ENCODE measurements at regions not wholly inside any gene's neighbourhood (a gene's known extent, or its start where the extent isn't known, plus 50 kb on each side); places are given as distances from the start of the nearest gene placed in this dataset.
"Not testable (repeated sequence)": the region's sequence is repeated elsewhere in the genome, so short reads cannot be mapped to it uniquely, and the experiment has no call there.

DNA sequence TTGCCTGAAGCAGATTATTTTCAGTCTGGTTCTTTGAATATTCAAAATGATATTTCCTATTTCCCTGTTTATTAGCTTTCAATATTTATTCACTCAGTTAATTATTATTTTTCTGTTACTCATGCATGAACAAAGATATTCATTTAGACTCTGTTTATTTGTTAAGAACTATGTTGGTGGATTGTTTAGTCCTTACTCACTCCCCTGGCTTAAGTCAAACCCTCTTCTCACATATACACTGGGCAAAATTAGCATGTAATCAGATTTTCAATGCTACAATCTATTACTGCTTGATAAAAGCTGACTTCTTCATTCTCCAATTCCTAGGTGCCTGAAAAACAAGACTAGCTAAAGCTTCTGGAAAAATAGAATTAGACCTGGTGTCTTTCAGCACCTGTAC lies 335.8 kb downstream of the FAT4 start:
- H3K4me3 ChIP-seq (replicated peaks; ENCODE audit: insufficient read depth, low read length), result no peak overlapping the region
- no peak overlapping the region for H3K27ac ChIP-seq (replicated peaks)
- H3K27me3 ChIP-seq (ENCODE audit: insufficient read depth, poor library complexity, severe bottlenecking), result no peaks in the 10 kb centered on the region
- no peak for TF ChIP-seq POLR2AphosphoS5 (IDR thresholded peaks at IDR 0.05; ENCODE audit: low read depth)
- TF ChIP-seq, protein P1, sequence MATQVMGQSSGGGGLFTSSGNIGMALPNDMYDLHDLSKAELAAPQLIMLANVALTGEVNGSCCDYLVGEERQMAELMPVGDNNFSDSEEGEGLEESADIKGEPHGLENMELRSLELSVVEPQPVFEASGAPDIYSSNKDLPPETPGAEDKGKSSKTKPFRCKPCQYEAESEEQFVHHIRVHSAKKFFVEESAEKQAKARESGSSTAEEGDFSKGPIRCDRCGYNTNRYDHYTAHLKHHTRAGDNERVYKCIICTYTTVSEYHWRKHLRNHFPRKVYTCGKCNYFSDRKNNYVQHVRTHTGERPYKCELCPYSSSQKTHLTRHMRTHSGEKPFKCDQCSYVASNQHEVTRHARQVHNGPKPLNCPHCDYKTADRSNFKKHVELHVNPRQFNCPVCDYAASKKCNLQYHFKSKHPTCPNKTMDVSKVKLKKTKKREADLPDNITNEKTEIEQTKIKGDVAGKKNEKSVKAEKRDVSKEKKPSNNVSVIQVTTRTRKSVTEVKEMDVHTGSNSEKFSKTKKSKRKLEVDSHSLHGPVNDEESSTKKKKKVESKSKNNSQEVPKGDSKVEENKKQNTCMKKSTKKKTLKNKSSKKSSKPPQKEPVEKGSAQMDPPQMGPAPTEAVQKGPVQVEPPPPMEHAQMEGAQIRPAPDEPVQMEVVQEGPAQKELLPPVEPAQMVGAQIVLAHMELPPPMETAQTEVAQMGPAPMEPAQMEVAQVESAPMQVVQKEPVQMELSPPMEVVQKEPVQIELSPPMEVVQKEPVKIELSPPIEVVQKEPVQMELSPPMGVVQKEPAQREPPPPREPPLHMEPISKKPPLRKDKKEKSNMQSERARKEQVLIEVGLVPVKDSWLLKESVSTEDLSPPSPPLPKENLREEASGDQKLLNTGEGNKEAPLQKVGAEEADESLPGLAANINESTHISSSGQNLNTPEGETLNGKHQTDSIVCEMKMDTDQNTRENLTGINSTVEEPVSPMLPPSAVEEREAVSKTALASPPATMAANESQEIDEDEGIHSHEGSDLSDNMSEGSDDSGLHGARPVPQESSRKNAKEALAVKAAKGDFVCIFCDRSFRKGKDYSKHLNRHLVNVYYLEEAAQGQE (IDR thresholded peaks at IDR 0.05; ENCODE audit: insufficient replicate concordance, low read depth), result no peak
- TF ChIP-seq GABPA (IDR thresholded peaks at IDR 0.05; ENCODE audit: low read depth), result no peak
- TF ChIP-seq SPI1 (IDR thresholded peaks at IDR 0.05; ENCODE audit: borderline replicate concordance, low read depth), result no peak
- TF ChIP-seq, protein P2, sequence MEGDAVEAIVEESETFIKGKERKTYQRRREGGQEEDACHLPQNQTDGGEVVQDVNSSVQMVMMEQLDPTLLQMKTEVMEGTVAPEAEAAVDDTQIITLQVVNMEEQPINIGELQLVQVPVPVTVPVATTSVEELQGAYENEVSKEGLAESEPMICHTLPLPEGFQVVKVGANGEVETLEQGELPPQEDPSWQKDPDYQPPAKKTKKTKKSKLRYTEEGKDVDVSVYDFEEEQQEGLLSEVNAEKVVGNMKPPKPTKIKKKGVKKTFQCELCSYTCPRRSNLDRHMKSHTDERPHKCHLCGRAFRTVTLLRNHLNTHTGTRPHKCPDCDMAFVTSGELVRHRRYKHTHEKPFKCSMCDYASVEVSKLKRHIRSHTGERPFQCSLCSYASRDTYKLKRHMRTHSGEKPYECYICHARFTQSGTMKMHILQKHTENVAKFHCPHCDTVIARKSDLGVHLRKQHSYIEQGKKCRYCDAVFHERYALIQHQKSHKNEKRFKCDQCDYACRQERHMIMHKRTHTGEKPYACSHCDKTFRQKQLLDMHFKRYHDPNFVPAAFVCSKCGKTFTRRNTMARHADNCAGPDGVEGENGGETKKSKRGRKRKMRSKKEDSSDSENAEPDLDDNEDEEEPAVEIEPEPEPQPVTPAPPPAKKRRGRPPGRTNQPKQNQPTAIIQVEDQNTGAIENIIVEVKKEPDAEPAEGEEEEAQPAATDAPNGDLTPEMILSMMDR (IDR thresholded peaks at IDR 0.05; ENCODE audit: insufficient read depth, low read length), result no peak
- DNase-seq (ENCODE audit: low read depth in 1 of 2, low spot score in 1 of 2), result no peak

DNA sequence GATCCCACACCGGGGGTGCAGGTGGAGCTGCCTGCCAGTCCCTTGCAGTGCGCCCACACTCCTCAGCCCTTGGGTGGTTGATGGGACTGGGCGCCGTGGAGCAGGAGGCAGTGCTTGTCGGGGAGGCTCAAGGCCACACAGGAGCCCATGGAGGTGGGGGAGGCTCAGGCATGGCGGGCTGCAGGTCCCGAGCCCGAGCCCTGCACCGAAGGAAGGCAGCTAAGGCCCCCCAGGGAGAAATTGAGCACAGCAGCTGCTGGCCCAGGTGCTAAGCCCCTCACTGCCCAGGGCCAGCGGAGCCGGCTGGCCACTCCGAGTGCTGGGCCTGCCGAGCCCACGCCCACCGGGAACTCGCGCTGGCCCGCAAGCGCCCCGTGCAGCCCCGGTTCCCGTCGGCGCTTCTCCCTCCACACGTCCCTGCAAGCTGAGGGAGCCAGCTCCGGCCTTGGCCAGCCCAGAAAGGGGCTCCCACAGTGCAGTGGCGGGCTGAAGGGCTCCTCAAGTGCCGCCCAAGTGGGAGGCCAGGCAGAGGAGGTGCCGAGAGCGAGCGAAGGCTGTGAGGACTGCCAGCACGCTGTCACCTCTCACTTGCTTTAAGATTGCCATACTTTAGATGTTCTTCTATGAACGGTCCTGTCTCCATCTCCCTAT lies 337.1 kb downstream of the FAT4 start:
- not testable (repeated sequence) for DNase-seq (ENCODE audit: low read depth in 1 of 2, low spot score in 1 of 2); H3K27me3 ChIP-seq (ENCODE audit: insufficient read depth, poor library complexity, severe bottlenecking); H3K4me3 ChIP-seq (replicated peaks; ENCODE audit: insufficient read depth, low read length); H3K27ac ChIP-seq (replicated peaks)

DNA sequence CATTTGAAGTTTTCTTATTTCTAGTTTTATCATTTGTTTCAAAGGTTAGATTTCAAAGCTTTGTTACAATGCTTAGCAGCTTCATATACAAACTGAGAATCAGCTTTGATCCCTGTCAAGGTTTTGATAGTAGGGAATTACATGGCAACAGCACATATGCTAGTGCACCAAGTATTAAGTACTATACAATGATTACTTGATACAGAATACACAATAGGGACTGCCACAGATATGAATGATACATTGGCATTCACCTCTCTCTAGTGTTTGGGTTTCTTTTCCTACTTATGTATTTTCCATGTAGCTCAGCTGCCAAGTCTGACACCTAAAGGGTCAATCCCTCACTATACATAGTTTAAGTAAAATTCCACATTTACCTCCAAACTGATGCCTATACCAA lies 344.0 kb downstream of the FAT4 start:
- H3K27me3 ChIP-seq (ENCODE audit: insufficient read depth, poor library complexity, severe bottlenecking), result no peaks in the 10 kb centered on the region
- no peak for TF ChIP-seq POLR2AphosphoS5 (IDR thresholded peaks at IDR 0.05; ENCODE audit: low read depth)
- TF ChIP-seq SPI1 (IDR thresholded peaks at IDR 0.05; ENCODE audit: borderline replicate concordance, low read depth), result no peak
- TF ChIP-seq GABPA (IDR thresholded peaks at IDR 0.05; ENCODE audit: low read depth), result no peak
- TF ChIP-seq, protein P2 (IDR thresholded peaks at IDR 0.05; ENCODE audit: insufficient read depth, low read length), result no peak
- TF ChIP-seq, protein P1 (IDR thresholded peaks at IDR 0.05; ENCODE audit: insufficient replicate concordance, low read depth), result no peak
- no peak overlapping the region for H3K4me3 ChIP-seq (replicated peaks; ENCODE audit: insufficient read depth, low read length)
- H3K27ac ChIP-seq (replicated peaks), result no peak overlapping the region
- DNase-seq (ENCODE audit: low read depth in 1 of 2, low spot score in 1 of 2), result no peak

DNA sequence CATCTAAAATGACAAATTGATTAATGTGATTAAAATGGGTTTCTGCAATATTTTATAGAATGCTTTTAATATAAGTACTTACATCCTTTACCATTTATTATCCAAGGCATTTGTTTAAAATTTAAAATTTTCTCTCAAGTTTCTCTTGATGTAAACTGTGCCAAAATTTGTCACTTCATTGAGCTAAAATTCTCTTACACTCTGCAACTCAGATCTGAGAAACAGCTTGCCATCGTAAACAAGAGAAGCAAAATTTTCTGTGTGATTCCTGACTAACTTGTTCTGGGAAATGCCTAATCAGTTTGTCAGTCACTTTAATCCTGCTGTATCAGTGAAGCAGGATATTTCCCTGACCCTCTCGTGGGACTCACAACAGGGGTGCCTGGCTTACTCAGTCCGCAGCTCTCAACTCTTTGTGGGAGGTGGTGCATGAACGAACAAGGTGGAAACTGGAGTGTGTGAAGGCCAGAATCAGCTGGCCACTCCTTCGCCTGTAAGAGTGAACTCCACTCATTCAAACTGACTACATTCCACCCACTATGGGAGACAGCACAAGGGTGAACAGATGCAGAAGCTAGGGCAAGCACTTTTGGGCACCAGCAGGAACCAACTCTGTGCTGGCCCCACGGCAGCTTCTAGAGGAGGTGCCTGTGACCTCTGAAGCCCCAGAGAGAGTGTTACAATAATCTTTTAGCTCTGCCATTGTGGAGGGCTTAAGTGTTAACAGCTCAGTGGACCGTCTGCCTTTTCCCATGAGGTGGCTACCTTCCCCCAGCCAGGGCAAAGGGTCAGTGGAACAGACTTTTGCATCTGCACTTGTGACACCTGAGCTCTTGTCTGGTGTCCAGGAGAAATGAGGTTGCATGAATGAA lies 349.4 kb downstream of the FAT4 start:
- H3K27ac ChIP-seq (replicated peaks), result no peak overlapping the region
- no peak overlapping the region for H3K4me3 ChIP-seq (replicated peaks; ENCODE audit: insufficient read depth, low read length)
- no peak for TF ChIP-seq POLR2AphosphoS5 (IDR thresholded peaks at IDR 0.05; ENCODE audit: low read depth)
- no peak for DNase-seq (ENCODE audit: low read depth in 1 of 2, low spot score in 1 of 2)
- H3K27me3 ChIP-seq (ENCODE audit: insufficient read depth, poor library complexity, severe bottlenecking), result no peaks in the 10 kb centered on the region

All from HL-60 (cell line).